ENCODE measurements at regions not wholly inside any gene's neighbourhood (a gene's known extent, or its start where the extent isn't known, plus 50 kb on each side); places are given as distances from the start of the nearest gene placed in this dataset.
A peak's percentile ranks its signal among the peaks of the same experiment; 100 is the strongest.

GRCh38 chr1:207965392-207966387, 54.8 kb upstream of the CD34 start:
- no peak for TF ChIP-seq CTCF (IDR thresholded peaks at IDR 0.05; ENCODE audit: insufficient read depth, low read depth, low read length)
- DNase-seq (ENCODE audit: low read depth): no peak
- no peak overlapping the region for H3K4me3 ChIP-seq (ENCODE audit: low read depth, low read length)

DNA sequence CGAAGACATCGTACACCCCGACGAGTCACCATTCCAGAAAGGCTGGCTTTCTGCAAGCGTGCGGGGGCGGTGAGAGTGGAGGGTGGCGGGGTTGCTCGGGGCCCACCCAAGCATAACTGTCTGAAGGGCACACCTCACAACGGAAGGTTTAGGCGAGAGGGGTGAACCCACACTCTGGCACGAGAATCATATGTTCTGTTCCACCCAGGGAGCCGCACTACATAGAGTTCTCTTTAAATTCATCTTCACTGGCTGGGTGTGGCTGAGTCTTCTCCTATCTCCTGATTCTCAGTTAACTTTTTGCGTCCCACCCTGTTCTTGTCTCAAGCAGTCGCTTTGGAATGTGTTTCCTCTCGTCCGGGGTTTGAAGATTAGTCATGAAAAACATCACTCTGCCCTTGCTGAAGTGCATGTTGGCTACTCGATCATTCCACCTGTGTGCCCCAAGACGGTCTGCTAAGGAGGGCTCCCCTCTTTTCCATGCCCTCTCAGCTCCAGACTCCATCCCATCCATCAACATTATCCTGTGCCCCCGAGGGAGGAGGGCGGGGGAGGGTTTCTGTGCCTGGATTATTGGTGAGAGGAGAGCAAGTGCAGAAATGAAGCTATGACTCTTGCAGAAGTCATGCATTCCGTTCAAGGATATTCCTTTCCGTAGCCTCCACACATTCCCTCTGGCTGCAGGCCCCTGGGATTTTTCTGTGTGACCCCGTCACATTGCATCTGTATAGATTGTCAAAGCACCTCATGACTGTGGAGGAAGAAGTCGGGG, 53.5 kb upstream of the CD34 start:
- TF ChIP-seq CTCF (IDR thresholded peaks at IDR 0.05; ENCODE audit: insufficient read depth, low read depth, low read length): no peak
- DNase-seq (ENCODE audit: low read depth): peak; percentile 29
- peak overlapping the region; percentile 32 for H3K4me3 ChIP-seq (ENCODE audit: low read depth, low read length)

DNA sequence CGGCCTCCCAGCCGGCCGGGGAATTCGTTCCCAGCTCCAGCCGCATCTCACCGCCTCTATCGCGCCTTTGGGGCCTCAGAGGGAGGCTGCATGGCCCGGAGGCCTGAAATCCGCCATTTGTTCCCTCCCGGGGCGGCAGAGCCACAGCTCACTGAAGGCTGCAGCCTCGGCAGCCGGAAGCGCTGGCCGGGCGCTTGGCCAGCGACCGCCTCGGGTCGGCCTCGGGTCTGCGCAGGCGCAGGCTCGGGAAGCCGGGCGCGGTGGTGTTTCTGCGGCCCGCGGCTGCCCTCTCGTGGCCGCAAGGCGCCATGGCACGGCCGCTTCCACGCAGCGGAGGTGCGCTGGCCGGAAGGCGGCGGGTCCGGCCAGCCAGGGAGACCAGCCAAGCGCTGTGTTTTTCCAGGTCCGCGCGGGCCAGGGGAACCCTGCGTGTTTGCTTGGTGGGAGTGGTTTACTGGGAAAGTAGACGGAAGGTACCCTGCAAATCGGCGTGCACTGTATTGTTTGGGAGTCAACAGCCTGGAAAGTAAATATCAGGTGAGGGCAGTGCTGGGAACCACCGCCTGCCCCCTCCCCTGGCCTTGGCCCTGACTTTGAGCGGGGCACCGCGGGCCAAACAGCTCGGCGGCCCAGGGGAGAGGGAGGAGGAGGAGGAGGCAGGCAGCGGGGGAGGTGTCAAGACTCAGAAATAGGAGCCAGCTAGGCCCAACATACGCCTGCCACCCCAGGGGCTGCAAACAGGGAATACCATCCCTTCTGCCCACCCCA, 52.7 kb upstream of the CD34 start:
- H3K4me3 ChIP-seq (ENCODE audit: low read depth, low read length): peak overlapping the region; percentile 61
- peak; percentile 93 for TF ChIP-seq CTCF (IDR thresholded peaks at IDR 0.05; ENCODE audit: insufficient read depth, low read depth, low read length)
- DNase-seq (ENCODE audit: low read depth): peak; percentile 79

DNA sequence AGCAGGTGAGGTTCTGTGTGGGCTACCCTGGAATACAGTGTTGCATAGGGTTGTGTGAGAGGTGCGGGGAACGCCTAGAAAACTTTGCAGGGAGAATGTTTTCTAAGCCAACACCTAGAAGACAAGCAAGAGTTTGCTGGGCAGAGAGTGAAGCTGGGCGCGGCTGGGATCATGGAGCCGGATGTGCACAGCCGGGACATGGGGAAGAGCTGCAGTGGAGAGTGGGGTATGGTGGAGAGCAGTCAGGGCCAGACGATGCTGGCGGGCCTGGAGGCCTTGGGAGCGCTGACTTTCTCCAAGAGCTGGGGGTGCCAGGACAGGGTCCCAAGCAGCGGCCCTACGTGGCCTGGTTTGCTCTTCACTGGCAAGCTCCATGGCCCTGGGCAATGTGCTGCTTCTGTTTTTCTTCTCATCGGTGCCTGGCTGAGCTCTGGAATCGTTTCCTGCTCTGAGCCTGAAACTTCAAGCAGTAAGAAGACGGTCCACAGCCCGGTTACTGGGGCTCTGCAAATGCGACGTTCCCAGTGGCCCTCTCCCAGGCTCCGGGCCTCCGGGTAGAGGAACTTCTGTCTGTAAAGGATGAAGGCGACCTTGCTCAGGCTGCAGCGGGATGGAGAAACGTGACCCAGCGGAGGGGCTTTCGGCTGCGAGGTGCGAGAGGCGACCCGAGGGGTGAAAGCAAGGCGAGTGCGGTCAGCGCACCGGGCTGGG, 51.9 kb upstream of the CD34 start:
- peak overlapping the region; percentile 61 for H3K4me3 ChIP-seq (ENCODE audit: low read depth, low read length)
- peak; percentile 33 for DNase-seq (ENCODE audit: low read depth)
- TF ChIP-seq CTCF (IDR thresholded peaks at IDR 0.05; ENCODE audit: insufficient read depth, low read depth, low read length): no peak

All from fibroblast of villous mesenchyme (primary cell).